NCI-H1930 (cell line): ENCODE measurements at regions not wholly inside any gene's neighbourhood (a gene's known extent, or its start where the extent isn't known, plus 50 kb on each side); places are given as distances from the start of the nearest gene placed in this dataset.
"Not testable (repeated sequence)": the region's sequence is repeated elsewhere in the genome, so short reads cannot be mapped to it uniquely, and the experiment has no call there.

Source experiments
- DNase-seq, 2 experiments: peaks; one replicate each; lab custom pipeline; 2025; lab: John Stamatoyannopoulos, UW

- no peak for DNase-seq
Observed at GRCh38 chr5:104352954-104353353, 790.4 kb upstream of the NUDT12 start.

GRCh38 chr5:104347119-104347708 lies 784.6 kb upstream of the NUDT12 start:
- no peak for DNase-seq

GRCh38 chr5:104345222-104346016 lies 782.8 kb upstream of the NUDT12 start:
- DNase-seq, result no peak

GRCh38 chr5:104344809-104345208 lies 782.2 kb upstream of the NUDT12 start:
- DNase-seq, result no peak

- DNase-seq, result no peak
Observed at GRCh38 chr5:104327801-104328200, 765.2 kb upstream of the NUDT12 start.

- DNase-seq, result no peak
Observed at GRCh38 chr5:104326966-104327365, 764.4 kb upstream of the NUDT12 start.

GRCh38 chr5:104325356-104325755 lies 762.8 kb upstream of the NUDT12 start:
- no peak for DNase-seq

GRCh38 chr5:104316676-104317075 lies 754.1 kb upstream of the NUDT12 start:
- DNase-seq, result not testable (repeated sequence)

- no peak for DNase-seq
Observed at GRCh38 chr5:104312481-104312880, 749.9 kb upstream of the NUDT12 start.

GRCh38 chr5:104305602-104306001 lies 743.0 kb upstream of the NUDT12 start:
- DNase-seq, result no peak

- DNase-seq, result no peak
Observed at GRCh38 chr5:104299998-104300706, 737.6 kb upstream of the NUDT12 start.

GRCh38 chr5:104298518-104298917 lies 735.9 kb upstream of the NUDT12 start:
- no peak for DNase-seq

GRCh38 chr5:104297076-104297475 lies 734.5 kb upstream of the NUDT12 start:
- DNase-seq, result no peak

GRCh38 chr5:104295991-104296390 lies 733.4 kb upstream of the NUDT12 start:
- DNase-seq, result no peak

GRCh38 chr5:104283136-104283535 lies 720.5 kb upstream of the NUDT12 start:
- no peak for DNase-seq

GRCh38 chr5:104273725-104274124 lies 711.1 kb upstream of the NUDT12 start:
- no peak for DNase-seq

- DNase-seq, result no peak
Observed at GRCh38 chr5:104267320-104268015, 704.9 kb upstream of the NUDT12 start.

GRCh38 chr5:104266161-104266560 lies 703.6 kb upstream of the NUDT12 start:
- DNase-seq, result no peak

GRCh38 chr5:104265531-104266140 lies 703.0 kb upstream of the NUDT12 start:
- no peak for DNase-seq

- DNase-seq, result no peak
Observed at GRCh38 chr5:104247260-104247659, 684.7 kb upstream of the NUDT12 start.

- DNase-seq, result no peak
Observed at GRCh38 chr5:104241046-104241445, 678.5 kb upstream of the NUDT12 start.

GRCh38 chr5:104237586-104237985 lies 675.0 kb upstream of the NUDT12 start:
- DNase-seq, result no peak
